Inflammatory macrophage (primary cell): ENCODE measurements at regions not wholly inside any gene's neighbourhood (a gene's known extent, or its start where the extent isn't known, plus 50 kb on each side); places are given as distances from the start of the nearest gene placed in this dataset.

Experiments
- DNase-seq, 2 donors: peaks; one replicate each; pipeline ENCODE4 v3.0.0-alpha.2; 2020 to 2022

DNA sequence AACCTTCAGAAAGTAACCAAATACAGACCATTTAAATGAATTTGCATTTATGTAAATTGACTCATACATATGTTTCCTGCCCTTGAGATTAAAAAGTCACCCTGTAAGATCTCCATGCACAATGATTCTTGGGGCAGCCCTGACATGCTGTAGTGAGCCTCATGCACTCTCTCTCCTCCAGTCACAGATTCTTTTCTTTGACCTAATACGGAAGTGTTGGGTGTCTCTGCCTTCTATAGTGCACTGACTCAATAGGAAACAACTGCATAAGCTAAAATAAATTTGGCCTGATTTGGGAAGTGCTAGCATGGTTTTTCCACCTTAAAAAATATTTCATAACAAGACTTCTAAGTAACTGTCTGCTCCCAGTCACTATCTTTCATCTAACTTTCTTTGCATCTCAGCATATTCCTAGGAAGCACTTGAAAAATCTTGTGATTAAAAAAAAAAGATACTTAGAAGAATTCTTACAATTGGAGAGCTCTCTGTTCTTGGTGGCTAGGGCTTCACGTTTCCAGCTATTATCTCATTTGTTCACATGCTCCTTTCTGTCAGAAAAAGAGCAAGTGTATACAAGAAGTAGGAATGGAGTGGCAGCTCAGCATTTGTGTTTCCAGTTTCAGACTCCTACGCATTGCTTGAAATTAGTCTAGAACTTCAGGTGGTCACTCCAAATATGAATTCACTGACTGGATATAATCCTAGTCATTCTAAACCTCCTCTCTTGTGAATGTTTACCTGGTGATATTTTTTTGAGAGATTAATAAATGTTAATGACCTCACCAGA, 207.9 kb upstream of the COL8A1 start:
- no peak for DNase-seq

DNA sequence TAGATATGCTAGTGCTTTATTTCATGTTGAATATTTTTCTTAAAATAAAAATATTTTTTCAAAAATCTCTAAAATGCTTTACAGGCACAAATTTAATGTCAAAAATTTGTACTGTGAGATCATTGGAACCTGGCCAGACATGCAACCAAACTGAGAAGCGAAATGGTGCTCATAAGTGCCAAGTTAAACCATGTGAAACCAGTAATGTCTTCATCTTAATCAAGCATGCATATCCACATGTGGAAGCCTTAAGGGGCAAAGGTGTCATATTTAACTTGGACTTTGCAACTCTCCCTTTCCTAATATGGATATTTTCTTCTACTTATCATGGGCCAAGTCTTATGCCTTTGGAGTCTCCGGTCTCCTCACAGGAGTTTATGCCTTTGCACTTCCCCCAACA, 208.9 kb upstream of the COL8A1 start:
- DNase-seq, result no peak

DNA sequence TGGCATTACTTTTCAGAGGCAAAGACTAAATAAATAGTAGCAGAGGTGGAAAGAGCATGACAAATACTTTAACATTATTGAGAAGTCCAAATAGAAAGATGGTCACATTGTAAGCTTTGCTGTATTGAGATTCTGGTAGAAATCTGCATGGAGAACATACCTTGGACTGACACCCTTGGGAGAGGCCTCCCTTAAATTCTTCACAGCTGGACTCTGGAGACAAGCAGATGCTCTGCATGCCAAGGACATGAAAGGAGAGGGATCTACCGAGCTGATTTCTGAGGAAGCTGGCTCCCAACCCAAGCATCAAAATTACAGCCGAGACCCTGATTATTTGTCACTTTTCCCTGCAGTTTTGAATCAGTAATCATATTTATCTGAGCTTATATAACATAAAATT, 212.5 kb upstream of the COL8A1 start:
- no peak for DNase-seq

DNA sequence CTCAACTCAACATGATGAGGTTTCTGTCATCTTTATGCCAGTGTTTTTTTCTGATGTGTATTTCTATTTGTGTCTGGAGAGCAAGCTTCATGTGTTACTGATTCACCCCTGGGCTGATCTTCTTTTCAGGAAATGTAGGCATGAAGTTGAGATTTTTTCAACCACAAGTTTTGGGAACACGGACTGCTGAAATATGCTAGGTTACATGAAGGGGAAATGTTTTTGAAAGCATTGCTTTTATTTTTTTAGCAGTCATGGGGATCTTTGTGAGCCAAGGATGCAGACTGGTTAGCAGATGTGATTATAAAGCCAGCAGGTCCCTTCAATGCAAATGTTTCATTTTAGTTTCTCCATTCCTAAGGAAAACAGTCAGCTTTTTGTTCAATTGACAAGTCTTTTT, 219.3 kb upstream of the COL8A1 start:
- DNase-seq, result no peak

DNA sequence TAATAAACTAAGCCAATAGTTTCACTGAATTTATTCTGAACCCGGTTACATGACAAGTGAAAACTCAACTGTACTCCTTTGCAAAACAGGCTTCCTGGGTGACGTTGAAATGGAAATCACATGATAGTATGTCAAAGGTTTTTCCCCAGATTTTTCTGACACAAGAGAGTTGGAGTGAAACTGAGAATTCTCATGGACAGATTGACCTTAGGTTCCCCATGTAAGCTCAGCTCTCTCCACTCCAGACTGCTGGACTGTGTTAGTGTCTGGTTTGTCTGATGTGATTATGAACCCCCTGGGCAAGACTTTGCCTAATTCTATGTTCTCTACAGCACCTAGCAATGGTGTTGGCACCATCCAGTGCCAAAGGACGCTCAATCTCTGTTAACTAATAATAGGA, 219.7 kb upstream of the COL8A1 start:
- DNase-seq, result no peak

DNA sequence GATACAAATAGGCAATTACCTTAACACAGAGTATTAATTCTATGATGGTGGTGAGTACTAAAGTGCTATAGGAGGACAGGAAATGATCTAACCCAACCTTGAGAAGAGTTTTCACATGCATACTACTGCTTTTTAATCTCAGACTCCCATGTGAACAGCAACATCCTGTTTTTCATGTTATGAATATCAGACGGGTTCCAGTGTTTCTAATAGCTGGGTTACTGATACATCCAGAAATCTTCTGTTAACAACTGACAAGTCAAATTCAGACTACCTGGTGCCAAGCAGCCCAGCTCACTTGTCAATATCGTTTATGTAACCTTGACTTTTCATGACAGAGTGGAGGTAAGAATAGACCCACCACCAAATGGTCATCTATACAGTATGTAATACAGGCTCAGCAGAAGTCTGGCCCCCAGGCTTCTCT, 220.2 kb upstream of the COL8A1 start:
- no peak for DNase-seq

DNA sequence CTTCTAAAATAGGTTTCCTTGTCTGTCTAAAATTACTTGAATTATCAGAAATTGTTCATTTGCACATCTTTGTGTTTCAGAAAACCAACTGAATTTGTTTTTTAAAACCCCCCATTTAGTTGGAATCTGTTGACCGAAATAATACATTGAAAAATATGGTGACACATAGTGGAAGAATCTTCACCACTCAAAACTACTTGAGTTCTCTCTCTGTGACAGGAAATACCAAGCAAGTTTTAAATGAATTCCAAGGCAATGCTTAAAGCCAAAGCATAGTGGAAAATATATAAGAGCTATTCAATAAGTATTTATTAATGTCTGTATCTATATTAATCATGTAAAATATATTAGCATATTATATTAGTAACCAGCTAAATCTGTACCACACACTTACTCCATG, 224.9 kb upstream of the COL8A1 start:
- no peak for DNase-seq

DNA sequence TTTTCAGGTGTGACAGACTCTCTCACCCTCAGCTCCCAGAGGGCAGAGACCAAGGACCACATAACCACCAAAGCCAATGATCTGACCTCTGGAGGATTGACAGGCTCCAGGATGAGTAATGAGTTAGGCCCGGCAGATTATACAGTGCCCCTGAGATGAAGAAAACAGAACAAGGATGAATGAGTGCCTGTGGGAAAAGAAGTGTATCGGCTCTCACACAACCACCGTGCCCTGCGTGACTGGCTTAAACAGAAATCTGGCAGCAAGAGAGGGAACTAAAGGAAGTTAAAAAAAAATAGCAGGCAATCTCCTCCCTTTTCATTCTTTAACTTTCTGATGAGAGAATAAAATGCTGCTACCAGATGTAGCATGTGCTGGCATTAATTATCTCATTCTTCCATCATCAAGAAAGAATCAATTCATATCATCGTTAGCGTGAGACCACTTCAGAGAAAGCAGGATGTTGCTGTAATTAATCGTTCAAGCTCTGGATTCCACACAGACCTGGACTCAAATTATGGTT, 227.5 kb upstream of the COL8A1 start:
- DNase-seq, result no peak

DNA sequence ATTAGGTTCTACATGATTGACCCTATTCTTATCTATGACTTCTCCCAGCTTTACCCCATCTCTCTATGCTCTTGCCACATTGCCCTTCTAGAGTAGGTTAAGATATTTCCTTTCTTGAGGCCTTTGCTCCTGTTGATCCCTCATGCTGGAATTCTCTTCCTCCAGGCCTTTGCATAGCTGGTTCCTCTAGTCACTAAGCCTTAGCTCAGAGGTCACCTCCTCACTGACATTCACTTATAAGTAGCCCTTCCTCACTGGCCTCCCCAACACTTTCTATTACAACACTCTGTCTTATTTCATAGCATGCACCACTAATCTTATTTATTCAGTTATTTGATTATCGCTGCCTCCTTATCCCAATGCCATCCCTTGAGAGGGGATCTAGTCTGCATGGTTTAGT, 228.4 kb upstream of the COL8A1 start:
- no peak for DNase-seq

DNA sequence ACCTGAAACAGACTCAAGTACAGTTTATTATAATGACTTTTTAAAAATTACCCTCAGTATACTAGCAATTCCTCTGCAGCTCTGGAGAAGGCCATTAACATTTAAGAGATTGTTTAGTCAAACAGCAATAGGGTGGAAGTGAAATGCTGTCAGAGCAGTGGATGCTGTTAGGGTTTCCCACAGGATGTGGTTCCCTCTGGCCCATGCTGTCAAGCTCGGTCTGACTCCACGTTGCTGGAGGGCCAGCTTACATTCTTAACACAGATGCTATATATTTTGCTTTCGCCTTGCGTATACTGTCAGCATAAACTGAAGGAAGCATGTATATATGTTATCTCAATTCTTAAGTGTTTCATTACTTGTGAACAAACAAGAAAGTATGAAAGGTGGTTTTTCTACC, 231.1 kb upstream of the COL8A1 start:
- DNase-seq, result no peak

DNA sequence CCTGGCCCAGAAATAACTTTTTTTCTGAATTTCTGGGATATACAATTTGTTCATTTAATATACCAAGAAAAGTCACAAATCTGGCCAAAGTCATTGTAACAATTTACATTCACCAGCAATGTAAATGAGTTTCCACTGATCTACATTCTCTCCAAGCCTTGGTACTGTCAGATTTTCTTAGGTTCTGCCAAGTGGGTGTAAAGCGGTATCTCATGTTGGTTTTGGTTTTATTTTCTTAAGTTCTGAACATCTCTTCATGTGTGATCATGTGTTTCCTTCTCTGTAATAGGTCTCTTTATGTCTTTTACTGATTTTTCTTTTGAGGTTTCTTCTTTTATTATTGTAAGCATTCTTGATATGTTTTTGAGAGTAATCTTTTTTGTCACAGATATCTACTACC, 235.6 kb upstream of the COL8A1 start:
- DNase-seq, result no peak

DNA sequence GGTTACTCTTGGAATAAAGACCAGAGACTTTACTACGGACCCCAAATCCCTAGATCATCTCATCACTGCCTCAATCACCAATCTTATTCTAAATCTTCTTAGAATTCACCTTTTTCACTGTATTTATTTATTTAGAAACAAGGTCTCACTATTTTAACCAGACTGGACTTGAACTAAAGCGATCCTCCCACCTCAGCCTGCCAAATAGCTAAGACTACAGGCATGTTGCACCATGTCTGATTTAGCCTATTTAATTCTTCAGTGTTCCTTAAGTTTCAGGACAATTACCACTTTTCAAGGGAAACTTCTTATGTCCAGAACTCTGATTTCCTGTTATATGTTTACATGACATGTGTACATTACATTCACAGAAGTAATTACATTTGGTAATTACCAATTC, 238.0 kb upstream of the COL8A1 start:
- DNase-seq, result no peak

DNA sequence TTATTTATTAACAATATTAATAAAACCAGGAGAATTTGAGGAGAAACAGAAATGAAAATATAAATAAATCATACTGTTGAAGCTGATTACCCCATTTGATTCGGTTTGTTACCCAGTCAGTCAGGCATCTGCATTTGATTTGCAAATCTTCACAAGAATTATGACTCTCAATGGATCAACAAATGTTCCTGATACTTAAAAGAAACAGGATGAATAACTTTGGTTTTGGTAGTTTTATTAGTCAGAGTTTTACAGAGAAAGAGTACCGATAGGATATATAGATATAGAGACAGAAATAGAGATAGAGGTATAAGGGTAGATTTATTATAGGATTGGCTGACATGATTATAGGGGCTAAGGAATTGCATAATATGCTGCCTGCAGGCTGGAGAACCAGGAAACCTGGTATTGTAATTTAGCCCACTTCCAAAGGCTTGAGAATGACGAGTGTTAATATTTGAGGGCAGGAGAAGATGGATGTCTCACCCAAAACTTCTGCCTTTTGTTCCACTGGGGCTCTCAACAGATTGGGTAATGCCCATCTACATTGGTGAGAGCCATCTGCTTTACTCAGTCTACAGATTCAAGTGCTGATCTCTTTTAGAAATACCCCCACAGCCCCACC, 241.6 kb upstream of the COL8A1 start:
- no peak for DNase-seq

DNA sequence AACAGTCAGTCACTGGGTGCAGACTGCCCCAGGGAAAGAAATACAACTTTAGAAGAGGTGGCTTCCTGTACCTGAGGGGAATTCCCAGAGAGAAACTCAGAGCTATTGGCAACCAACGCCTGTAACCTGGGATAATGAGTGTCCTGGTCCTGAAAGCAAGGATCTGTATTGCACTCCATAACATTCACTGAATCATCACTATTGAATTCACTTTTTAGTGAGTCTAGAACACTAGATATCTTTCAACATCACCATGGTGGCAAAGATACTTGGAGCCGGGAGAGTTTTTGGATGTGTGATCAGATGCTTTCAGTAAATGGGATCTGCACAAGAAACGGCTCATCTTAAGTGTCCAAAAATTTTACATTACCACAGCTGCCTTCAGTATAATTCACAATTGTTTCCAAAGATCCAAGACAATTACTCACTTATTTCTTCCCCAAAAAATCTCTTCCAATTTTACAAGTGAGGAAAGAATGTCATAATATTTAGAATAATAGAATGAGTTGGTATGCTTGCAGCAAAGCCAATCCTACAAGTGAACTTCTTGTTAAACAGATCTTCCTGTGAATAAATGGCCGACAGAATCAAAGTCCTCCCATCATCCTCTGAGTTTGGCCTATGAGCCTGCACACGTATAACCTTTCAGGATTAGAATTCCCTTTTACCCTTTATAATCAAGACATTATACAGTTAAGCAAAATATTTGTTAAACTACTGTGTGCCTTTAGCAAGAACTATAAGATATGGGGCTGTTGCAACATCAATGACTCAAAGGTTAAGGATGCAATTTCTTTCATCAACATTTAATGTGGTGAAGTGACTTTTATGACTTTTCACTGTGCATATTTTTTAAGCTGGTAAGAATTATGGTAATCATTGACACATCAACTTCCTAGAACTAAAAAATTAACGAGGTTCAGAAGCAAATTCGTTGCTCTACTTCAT, 243.3 kb upstream of the COL8A1 start:
- no peak for DNase-seq

DNA sequence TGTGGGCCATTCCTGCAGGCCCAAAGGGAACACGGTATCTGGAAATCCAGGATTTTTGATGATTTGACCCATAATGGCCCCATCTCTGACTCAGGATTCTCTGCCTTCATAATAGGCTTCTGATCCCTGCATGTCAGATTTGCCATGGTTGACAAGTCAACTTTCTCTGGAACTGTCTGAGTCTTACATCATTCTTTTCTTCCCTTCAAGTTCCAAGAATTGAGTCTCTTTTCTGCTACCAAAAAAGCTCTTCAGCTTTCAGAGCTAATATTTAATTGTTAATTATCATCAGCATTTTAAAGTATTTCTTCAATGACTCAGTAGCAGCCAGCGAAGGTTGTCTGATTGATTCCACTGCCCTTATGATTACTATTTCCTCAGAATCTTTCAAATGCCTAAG, 244.4 kb upstream of the COL8A1 start:
- DNase-seq, result no peak

DNA sequence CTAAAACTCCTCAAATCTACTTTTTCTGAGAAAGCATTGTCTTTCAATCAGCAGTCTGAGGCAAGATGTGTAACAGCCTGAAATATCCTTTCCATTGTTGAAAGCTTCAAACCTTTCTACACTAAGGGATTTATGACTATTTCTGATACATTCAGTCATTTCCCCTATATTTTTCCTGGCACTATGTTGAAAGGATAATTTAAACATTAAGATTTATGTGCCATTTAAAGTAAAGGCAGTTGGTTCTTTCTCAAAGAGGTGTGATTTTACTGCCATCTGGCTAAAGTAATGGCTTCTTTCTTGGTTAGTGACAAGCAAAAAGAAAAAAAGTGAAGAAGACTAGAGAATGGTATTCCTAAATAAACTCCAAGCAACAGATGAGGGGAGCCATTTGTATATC, 249.6 kb upstream of the COL8A1 start:
- no peak for DNase-seq

DNA sequence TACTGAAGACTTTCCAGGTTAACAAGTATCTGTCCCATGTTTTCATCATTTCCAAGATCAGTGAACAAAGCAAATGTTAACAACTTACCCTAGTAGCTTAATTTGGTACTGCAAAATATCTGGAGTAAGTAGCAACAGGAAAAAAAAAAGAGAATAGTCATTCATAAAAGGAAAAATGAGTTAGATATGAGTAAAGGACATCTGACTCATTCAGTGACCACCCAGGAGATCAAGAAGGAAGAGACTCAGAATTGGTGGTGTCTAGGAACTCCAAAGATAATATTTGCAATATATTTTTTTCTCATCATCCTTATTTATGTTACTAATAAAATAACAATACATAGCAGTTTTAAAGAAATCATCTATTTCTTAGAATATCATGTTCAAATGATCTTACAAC, 253.8 kb upstream of the COL8A1 start:
- no peak for DNase-seq

DNA sequence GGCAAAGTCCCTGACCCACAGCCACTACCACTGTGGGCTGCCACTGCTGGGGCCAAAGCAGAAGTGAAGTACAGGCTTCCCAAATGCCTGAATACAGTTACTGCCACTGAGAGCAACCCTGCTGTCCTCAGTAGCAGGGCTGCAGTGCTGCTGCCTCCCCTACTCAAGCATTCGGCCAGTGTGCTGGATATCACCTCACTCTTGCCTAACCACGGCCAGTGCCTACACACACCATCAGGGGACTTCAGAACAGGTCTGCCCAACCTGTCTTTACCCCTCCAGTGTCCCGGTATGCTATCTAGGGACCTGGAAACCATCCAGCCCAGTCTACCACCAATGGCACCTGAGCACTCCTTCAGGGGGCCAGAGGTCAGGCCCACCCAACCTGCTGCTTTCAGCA, 261.5 kb upstream of the COL8A1 start:
- DNase-seq, result no peak

DNA sequence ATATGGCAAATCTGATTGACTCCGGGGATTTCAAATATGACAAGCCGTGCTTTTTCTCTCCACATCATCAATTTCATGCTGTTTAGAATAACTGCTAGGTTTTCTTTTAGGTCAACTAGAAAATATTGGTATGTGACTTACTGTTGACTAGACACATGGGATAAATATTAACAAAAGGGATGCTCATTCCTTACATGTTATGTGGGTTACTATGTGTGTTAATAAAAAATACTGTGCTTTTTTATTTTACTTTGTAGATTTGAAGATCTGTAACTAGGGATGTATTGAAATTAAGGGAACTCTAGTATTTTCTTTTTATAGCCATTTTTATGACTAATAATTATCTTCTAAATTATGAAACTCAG, 264.6 kb upstream of the COL8A1 start:
- DNase-seq, result no peak

DNA sequence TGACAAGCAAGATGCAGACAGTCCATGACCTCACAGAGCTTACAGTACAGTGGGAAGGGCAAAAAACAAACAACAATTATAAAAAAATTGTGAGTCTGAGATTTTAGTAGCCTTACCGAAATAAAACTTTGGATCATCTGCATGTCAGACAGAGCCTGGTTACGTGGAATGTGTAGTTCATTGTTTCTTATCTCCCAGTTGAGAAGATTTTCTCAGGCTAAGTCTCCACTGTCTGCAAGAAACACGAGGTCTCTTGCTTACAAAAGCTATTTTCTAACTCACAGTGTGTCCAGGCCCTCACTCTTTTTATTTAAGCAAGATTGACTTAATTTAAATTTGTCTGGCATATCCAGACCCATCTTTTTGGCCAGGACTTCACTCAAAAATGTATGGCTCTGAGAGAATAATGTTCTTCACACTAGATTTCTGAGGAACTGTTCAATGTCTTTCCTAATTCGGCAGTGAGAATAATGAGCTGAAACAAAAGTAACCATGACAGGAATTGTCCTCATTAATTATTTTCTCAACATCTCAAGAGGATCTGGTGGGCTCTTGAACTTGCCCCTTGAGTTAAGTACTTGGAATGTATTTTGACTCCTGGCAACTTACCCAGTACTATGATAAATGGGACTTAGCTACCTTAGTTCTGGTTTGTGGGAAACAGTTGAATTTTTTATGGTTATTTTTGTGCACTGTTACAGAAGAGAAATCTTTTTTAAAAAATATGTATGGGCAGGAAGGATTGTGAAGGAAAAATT, 265.1 kb upstream of the COL8A1 start:
- no peak for DNase-seq

DNA sequence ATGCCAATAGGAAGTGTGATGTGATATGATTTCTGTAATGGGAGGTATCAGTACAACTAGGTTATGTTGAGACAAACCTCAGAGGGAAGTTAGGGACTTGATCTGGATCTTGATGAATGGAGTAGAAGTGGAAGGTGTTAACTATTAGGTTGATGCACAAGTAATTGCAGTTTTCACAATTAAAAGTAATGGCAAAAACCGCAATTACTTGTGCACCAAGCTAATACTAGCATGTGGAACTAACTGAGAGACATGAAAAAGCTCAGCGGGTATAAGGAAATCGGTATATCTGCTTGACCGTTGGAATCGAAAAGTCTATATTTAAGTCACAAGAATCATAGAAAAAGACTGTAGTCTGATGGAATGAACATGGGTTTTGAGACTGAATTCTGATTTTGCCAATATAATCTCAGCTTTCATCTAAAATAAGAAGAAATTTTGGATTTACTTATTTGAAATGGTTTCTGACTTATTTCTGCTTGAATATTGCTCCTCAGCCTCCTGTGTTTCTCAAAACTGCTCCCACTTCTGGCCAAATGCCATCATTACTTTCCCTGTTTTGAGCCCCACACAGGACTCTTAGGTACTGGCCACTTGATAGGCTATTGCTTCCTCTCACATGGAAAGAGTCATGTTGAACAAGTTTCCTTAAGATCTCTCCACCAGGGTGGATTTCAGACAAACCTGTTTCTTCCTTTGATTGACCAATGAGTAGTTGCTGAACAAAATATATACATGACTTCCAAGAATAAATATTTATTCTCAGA, 271.5 kb upstream of the COL8A1 start:
- DNase-seq, result no peak

DNA sequence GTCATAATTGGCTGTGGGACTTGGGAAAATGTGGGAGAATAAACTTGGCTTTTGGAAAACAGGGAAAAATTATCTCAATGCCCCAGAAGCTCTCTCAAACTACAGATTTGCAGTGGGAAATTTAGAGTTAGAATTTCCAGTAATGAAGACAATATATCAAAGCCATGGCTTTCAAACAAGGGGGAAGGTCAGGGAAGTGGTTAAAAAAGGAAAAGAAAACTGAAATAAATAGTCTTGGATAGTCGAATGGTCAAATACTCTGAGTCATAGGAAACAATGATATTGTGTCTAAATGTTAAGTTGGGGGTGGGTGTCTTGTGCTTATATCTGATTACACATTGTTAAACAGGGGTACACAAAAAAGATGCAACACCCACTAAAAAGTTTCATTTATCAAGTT, 272.4 kb upstream of the COL8A1 start:
- DNase-seq, result no peak
